Middle frontal gyrus (tissue), 1 donor: ENCODE measurements at regions not wholly inside any gene's neighbourhood (a gene's known extent, or its start where the extent isn't known, plus 50 kb on each side); places are given as distances from the start of the nearest gene placed in this dataset.

Experiments
- DNase-seq: peaks from one replicate; pipeline ENCODE4 v3.0.0-alpha.2; 2015; ENCODE audit warnings: low spot score; ENCODE audit errors: extremely low spot score

GRCh38 chr1:199767700-199768099, 259.8 kb upstream of the NR5A2 start:
- DNase-seq: no peak

GRCh38 chr1:199774433-199775089, 252.9 kb upstream of the NR5A2 start:
- no peak for DNase-seq

GRCh38 chr1:199776768-199777497, 250.6 kb upstream of the NR5A2 start:
- DNase-seq: no peak

DNA sequence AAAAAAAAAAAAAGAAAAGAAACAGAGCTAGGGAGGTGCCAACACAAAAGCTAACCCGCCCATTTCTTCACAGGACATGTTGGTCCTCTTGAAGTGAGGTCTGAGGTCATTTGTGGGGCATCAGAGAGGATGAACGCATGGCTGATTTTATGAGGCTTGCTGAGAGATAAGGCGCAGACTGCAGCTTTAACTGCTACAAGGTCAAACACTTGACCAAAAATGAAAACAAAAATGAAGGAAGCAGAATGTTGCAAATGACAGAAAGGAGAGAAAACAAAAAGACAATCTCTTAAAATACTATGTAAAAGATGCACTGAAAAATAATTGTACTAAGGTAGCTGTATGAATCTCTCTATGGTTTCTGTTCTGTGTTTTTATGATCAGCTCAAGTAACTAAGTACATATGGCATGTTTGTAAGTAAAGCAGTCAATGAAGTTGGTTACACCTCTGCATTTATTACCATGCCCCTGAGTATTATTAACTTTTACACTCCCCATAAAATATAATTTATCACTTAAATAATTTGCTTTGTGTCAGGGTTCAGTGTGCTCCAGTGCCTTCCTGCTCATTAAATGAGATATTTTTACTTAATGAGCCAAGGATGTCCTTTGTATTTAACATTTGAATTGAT, 249.1 kb upstream of the NR5A2 start:
- no peak for DNase-seq

- no peak for DNase-seq
Observed at GRCh38 chr1:199780091-199780490, 247.4 kb upstream of the NR5A2 start.

DNA sequence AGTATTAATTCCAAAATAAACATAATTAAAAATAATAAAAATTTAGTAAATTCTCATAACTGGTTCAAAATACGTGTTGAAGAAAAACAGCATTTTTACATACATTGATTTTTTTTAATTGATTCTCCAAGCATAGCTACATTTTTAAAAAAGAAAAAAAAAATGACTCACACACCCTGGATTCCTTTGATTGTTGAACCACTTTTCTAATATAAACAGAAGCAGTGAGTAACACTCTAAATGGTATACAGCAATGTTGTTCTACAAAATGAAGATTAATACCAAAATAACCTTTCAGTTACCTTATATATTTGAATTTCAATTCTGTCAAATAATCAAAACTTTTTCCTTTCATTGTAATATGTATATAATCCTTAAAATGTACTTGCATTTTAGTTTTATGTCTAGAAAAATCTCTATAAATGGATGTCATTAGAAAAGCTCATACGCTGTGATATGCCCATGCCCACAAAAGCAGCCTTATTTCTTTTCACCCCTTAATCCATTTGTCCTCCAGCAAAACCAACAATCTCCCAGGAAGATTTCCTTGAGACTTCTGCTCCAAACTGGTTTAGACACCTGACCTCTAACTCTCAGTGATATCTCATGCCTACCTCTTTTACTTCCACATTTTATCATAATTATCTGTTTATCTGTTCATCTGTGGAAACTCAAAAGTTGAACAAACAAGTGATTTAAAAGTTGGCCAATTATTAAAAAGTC, 246.4 kb upstream of the NR5A2 start:
- DNase-seq: no peak

- no peak for DNase-seq
Observed at GRCh38 chr1:199784138-199784895, 243.2 kb upstream of the NR5A2 start.

GRCh38 chr1:199786695-199787094, 240.8 kb upstream of the NR5A2 start:
- no peak for DNase-seq

GRCh38 chr1:199789141-199789540, 238.4 kb upstream of the NR5A2 start:
- no peak for DNase-seq

DNA sequence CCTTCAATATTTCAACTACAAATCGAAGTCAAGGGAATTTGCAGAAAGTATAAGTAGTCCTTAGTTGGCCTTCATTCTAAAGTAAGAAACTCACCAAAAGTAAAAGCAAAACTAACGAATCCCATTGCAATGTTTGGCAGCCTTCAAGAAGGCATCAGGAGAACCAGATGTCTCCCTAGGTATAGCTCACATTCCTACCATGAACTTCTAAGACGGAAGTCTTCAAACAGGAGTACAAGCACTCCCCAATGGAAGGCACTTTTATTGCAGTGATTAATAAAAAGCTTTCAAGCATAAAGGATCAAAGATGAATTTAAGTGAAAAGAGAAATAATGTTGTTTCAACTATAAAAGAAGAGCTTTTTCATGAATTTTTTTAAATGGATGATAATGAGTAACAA, 236.0 kb upstream of the NR5A2 start:
- no peak for DNase-seq

DNA sequence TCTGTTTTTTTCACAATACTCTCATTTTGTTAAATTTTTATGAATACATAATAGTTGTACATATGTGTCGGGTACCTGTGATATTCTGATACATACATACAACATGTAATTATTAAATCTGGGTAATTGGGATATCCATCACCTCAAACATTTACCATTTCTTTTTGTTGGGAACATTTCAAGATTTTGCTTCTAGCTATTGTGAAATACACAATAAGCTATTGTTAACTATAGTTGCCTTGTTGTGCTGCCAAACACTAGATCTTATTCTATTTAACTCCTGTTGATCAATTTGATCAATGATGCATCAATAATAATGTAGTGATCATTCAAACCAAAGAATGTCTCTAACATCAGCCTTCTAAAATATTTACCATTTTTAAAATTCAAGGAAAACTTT, 234.6 kb upstream of the NR5A2 start:
- no peak for DNase-seq

DNA sequence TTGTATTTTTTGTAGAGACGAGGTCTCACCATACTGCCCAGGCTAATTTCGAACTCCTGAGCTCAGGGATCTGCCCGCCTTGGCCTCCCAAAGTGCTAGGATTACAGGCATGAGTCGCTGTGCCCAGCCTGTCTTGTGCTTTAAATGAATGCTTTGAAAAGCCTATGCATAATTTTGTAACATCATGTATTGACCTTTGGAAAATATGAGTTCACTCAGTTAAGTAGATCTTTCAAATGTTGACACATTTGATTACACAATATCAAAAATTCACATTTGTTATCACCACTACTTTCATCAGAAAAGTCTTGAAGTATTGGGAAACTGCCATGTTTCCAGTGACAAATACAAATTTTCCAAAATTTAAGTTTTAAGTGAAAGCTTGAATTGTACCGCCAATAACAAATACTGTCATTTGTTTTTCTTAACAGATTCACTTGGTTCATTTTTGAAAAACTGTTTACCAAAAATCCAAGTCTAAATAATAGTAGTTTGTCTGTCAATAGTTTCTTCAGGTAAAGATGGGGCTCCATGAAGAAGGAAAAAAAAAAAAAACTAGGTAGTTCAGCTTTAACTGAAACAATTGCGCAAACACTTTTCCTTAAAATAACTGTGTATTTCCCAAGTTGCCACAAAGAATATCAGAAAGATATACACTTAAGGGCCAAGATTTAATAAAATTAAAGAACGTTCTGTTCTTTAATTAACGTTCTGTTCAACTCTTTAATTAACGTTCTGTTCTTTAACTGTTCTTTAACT, 233.2 kb upstream of the NR5A2 start:
- DNase-seq: no peak

GRCh38 chr1:199799116-199799515, 228.4 kb upstream of the NR5A2 start:
- no peak for DNase-seq

DNA sequence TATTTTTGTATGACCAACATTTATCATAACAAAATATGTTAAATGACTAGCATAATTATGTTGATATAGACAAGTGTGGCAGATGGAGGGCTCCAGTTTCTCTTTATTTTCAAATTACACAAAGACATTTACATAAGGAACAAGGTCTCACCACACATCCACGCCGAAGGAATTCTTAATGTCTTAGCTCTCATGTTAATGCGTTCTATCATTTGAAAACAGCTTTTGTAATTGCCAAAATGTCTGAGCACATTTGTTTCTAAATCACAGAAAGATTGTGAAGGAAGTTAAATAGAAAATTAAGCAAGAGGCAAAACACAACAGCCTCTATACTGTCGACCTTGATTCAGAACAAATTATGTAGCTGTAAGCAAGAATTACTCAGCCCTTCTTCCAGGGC, 223.0 kb upstream of the NR5A2 start:
- no peak for DNase-seq

GRCh38 chr1:199808110-199808870, 219.2 kb upstream of the NR5A2 start:
- DNase-seq: no peak

- DNase-seq: no peak
Observed at GRCh38 chr1:199809311-199809710, 218.2 kb upstream of the NR5A2 start.

- DNase-seq: no peak
Observed at GRCh38 chr1:199811163-199811562, 216.3 kb upstream of the NR5A2 start.

GRCh38 chr1:199813198-199813597, 214.3 kb upstream of the NR5A2 start:
- no peak for DNase-seq

DNA sequence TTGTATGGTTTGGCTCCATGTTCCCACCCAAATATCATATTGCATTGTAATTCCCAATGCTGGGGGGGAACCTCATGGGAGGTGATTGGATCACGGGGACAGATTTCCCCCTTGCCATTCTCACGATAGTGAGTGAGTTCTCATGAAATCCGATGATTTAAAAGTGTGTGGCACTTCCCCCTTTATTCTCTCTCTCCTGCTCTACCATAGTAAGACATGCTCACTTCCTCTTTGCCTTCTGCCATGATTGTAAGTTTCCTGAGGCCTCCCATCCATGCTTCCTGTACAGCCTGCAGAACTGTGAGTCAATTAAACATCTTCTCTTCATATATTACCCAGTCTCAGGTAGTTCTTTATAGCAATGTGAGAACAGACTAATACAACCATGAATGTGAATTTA, 211.6 kb upstream of the NR5A2 start:
- no peak for DNase-seq

GRCh38 chr1:199817266-199817665, 210.2 kb upstream of the NR5A2 start:
- DNase-seq: no peak
